HUDEP-2 (cell line): ENCODE measurements at regions not wholly inside any gene's neighbourhood (a gene's known extent, or its start where the extent isn't known, plus 50 kb on each side); places are given as distances from the start of the nearest gene placed in this dataset.
A peak's percentile ranks its signal among the peaks of the same experiment; 100 is the strongest.
"Not testable (repeated sequence)": the region's sequence is repeated elsewhere in the genome, so short reads cannot be mapped to it uniquely, and the experiment has no call there.

Source experiments
- DNase-seq, 76 experiments: peaks; one replicate each; lab custom pipeline; 2025; ENCODE audit not compliant: unreplicated experiment in 76 of 76; lab: John Stamatoyannopoulos, UW

GRCh38 chr11:89613911-89614310, 96.2 kb upstream of the TRIM77 start:
- no peak for DNase-seq

- DNase-seq = not testable (repeated sequence)
Measured at GRCh38 chr11:89614428-89614827, 95.7 kb upstream of the TRIM77 start.

DNA sequence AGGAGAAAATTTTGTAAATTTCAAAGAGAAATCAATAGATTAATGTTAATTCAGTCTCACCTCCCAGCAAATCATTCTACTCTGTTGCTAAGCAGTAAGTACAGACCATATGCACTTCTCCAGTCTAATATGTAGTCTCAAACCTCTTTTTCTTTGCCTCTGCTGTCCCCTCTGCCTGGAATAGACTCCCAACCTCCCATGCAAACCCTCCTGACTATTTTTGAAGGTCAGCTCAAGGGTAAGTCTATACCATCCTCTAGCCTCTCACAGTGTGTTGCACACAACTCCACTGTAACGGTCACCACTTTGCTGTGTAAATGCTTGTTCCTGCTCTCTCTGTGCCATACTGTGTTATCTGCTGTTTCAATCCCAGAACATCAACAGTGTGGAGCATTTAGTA, 94.5 kb upstream of the TRIM77 start:
- DNase-seq = not testable (repeated sequence)

DNA sequence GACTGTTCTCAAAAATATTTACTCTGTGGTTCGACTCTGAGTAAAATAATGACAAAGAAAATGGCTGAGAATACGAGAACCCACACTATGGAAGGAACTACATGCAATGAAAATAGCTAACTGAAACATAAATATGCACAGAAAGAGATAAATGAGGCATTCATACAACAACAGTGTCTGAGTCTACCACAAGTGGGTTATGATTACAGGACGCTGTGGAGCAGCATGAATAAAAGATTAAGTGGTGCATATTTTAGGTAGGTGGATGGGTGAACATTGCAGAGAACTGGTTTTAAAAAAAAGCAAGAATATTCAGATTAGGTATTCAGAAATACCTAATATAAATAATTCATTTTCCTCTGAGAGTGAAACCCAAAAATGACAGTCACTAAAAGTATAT, 93.9 kb upstream of the TRIM77 start:
- not testable (repeated sequence) for DNase-seq

DNA sequence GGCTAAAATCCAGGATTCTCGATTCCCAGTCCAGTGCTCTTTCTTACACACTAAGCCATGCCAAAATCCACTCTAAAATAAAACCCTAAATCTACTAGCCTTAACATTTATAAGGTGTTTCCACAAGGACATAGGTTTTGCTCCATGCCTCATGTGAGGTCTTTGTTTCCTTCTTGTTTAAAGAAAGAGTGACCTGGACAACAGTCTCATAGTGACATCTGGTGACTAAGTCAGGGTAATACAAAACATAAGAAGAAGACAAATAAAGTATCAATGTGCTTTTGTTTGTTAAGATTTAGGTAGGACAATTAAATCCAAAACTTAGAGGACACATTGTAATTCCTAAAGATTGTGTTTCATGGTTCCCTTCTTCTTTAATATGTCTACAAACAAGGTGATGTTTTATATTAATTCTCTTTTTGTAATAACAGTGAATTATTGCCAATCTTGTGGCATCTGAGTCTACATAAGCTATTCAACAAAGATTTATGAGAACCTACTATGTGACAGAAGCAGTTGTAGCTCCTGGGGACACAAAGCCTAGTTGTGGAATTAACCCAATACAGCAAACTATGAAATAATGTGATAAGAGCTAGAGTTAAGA, 93.0 kb upstream of the TRIM77 start:
- DNase-seq = not testable (repeated sequence)

- not testable (repeated sequence) for DNase-seq
Measured at GRCh38 chr11:89620721-89621120, 89.4 kb upstream of the TRIM77 start.

GRCh38 chr11:89625171-89625570, 84.9 kb upstream of the TRIM77 start:
- DNase-seq = peak in 1 of 76 experiments; percentile 7

- DNase-seq = no peak
Measured at GRCh38 chr11:89626366-89626765, 83.7 kb upstream of the TRIM77 start.

DNA sequence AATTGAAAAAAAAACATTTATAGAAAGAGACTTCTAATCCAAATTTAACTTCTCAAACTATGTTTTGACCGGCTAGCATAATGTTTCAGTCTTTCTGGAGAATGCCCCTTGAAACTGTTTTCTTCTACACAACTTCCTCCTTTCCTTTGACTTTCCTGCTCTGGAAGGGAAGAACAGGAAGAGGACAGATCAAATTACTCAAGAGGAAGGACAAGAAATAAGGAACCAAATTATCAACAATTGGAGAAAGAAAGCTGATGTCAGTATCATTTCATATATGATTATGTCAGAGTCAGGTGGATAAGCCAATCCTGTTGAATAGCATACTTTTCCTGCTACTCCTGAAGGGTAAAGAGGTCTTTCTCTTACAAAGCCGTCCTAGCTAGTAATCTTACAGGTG, 83.2 kb upstream of the TRIM77 start:
- DNase-seq = not testable (repeated sequence)

DNA sequence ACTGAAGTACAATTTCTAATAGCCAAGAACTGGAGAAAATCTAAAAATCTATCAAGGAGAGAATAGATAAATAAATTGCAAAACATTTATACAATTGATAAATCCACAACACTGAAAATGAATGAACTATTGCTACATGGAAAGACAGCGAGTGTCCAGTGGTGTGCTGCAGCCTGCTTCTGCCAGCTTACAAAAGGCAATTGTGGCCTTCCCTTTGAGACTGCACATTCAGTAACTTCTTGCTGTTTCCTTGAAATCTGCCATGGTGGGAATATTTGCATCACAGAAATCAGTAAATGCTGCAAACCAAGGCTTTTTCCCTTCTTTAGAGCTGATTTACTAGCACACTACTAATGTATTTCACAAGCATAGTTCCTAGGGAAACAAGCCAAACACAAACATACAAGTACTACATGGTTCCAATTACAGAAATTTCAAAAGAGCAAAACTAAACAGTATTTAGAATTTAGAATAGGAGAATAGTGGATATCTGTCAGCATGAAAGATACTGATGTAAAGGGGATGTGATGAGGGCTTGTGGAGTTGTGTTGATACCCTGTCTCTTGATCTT, 76.9 kb upstream of the TRIM77 start:
- no peak for DNase-seq

DNA sequence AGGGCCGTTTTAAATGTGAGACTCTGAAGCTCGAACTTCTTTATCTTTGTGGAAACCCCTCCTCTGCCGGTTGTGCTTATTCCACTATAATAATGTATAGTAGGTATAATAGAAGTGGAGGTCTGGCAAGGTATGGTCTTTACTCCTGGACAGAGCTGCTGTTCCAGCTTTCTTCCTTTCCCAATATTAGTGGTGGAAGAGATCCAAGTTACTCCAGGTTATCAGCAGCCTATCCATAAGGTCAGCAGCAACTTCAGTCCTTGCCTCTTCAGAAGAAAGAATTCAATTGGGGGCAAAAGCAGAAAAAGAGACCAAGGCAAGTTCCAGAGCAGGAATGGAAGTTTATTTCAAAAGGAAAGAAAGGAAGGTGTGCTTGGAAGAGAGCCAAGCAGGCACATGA, 69.3 kb upstream of the TRIM77 start:
- DNase-seq = not testable (repeated sequence)

DNA sequence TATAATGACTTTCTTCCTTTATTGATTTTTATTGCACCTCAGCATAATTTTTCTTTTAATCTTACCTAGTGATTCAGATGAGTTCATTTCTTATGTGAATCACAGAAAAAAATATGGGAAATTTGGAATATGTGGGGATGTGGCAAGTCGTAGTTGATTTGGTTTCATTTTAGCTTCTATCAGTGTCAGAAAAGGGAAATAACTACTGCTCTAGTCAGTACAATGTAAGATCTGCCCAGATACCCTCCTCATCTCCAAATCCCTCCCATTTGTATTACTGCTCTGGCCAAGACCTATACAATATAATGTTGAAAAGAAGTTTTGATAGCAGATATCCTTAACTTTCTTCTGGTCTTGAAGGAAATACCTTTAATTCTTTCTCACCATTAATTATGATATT, 61.9 kb upstream of the TRIM77 start:
- DNase-seq = not testable (repeated sequence)

GRCh38 chr11:89648996-89649395, 61.1 kb upstream of the TRIM77 start:
- DNase-seq = not testable (repeated sequence)

DNA sequence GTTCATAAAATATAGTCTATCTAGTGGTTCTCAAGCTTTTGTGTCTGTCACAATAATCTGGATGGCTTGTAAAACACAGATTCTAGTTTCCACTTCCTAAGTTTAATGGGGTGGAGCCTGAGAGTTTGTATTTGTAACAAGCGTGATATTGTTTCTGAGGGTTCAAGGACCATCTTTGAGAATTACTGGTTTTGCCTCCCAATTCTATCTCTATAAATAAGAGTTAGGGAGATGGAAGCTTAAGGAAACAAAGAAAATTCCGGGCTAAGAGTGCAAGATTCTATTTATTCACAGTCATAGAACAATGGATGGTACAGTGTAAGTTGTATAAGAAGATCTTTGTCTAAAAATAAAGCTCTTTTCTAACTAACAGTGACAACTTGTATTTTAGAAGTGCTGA, 55.4 kb upstream of the TRIM77 start:
- DNase-seq = not testable (repeated sequence)

DNA sequence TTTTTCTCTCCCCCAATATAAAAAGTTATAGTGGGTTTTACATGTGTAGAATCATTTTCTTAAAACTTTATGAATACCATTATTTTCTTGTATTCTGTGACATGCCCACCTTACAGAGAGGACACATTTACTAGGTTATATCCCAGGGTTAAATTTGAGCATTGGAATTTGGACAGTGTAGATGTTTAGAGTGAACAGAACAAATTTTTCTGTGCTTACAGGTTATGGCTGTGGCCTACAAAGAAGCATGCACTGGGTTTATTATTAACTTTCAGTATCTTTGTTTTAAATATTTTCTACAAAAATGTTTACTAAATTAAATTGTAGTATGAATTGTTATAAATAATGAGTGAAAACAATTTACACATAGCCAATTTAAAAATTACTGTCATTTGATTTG, 51.3 kb upstream of the TRIM77 start:
- DNase-seq = not testable (repeated sequence)

DNA sequence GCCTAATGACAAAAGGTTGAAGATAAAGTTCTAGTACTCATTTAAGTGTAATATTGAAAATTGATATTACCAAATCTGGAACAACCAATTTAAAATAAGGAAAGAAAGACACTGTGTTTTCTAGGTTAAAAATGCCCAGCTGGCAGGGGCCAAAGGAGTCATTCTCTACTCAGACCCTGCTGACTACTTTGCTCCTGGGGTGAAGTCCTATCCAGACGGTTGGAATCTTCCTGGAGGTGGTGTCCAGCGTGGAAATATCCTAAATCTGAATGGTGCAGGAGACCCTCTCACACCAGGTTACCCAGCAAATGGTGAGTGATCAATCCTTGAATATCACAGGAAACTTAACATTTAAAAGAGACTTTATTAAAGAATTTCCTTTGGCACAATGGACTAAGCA, 50.7 kb upstream of the TRIM77 start:
- not testable (repeated sequence) for DNase-seq

- DNase-seq = no peak
Measured at GRCh38 chr11:89660234-89660633, 49.9 kb upstream of the TRIM77 start.
